Left forelimb (tissue), 1 donor: ENCODE measurements at regions not wholly inside any gene's neighbourhood (a gene's known extent, or its start where the extent isn't known, plus 50 kb on each side); places are given as distances from the start of the nearest gene placed in this dataset.

ENCODE experiments used
- DNase-seq: peaks from one replicate; pipeline ENCODE4 v3.0.0-alpha.2; 2018; ENCODE audit warnings: low spot score

GRCh38 chr3:103365467-103365866, 930.7 kb downstream of the ZPLD1 start:
- DNase-seq: no peak

GRCh38 chr3:103367481-103367880, 932.7 kb downstream of the ZPLD1 start:
- DNase-seq: no peak

GRCh38 chr3:103371411-103371810, 936.6 kb downstream of the ZPLD1 start:
- no peak for DNase-seq

DNA sequence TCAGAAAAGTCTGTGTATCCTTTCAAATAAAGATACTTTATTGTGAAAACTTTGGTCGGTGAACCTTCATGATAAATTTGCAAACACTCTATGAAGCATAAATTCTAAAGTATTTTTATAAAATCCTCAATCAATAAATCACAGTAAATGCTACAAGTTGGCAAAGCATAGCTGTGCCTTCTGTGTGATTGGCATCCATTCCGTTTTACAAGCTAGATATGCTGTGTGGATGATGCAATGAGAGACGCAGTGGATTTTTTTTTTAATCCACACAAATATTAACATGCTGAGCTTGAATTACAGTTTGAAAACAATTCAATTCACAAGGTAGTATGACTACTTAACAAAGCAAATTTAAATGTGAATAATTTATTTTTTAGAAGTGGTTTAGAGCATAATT, 937.2 kb downstream of the ZPLD1 start:
- no peak for DNase-seq

DNA sequence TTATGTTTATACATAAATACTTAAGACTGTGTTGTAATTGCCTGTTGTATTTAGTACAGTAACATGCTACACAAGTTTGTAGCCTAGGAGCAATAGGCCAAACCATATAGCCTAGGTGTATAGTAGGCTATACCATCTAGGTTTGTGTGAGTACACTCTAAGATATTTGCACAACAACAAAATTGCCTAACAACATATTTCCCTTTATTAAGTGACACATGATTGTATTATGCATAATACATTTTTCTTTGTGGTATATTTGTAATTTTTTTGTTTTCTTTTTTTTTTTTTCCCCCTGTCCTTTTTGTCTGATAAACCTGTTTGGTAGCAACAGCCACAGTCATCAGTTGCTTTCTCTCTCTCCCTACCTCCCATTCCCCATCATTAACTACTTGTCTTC, 945.6 kb downstream of the ZPLD1 start:
- DNase-seq: no peak

- no peak for DNase-seq
Observed at GRCh38 chr3:103381296-103382079, 946.7 kb downstream of the ZPLD1 start.

DNA sequence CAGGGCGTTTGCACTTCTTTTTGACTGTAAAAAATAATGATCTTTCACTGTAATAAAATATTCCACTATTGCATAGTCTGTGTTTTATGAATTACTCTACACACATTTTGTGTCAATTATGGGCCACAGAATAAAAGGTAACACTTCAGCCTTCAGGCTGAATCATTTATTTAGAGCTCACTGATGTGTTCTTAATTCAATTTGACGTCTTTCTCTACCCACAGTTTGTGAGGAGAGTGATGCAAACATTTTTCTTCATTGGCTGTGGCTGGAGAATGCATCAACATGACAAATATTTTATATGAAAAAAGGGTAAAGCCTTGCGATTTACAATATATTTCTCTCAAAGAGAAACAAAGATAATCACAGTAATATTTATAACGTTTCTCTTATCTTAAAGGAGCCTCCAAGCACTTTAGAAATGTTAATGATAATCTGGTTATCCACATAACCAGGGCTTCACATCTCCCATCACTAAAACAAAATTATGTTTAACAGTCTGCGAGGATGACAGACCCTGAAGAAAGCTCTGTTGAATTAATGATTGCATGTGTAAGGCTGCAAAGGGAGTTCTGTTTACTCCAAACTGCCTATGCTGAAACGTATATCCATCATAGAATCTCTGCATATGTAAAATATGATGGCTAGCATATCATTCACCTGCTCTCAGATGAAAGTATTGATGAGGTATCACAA, 951.3 kb downstream of the ZPLD1 start:
- no peak for DNase-seq

DNA sequence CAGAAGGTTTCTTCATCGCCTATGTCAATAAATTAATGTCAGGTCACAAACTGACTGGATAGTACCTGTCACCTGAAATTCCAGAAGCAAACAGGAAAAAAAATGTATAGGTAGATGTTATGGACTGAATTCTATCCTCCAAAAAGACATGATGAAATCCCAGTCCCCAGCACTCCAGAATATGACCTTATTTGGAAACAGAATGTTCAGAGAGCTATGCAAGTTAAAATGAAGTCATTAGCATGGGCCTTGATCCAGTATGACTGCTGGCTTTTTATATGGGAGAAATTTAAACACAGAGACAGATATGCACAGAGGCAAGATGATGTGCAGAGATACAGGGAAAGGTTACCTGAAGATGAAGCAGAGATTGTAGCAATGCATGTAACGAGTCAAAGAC, 953.4 kb downstream of the ZPLD1 start:
- DNase-seq: no peak

DNA sequence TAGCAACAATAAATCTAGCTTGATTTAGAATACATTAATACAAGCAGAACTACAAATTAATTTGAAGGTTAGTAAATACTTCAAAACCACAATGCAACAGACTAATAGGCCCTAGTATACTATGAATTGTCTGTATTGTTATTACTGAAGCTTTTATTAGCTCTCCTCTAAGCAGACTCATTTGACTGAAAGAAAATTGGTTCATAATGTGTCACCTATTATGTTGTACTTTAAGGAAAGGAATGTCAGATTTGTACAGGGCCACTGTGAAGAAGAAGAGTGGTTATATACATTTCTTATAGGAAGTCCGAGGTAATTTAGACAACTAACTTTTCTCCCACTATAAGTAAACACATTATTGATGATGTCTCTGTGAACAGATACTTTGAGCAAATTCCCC, 954.5 kb downstream of the ZPLD1 start:
- DNase-seq: no peak

DNA sequence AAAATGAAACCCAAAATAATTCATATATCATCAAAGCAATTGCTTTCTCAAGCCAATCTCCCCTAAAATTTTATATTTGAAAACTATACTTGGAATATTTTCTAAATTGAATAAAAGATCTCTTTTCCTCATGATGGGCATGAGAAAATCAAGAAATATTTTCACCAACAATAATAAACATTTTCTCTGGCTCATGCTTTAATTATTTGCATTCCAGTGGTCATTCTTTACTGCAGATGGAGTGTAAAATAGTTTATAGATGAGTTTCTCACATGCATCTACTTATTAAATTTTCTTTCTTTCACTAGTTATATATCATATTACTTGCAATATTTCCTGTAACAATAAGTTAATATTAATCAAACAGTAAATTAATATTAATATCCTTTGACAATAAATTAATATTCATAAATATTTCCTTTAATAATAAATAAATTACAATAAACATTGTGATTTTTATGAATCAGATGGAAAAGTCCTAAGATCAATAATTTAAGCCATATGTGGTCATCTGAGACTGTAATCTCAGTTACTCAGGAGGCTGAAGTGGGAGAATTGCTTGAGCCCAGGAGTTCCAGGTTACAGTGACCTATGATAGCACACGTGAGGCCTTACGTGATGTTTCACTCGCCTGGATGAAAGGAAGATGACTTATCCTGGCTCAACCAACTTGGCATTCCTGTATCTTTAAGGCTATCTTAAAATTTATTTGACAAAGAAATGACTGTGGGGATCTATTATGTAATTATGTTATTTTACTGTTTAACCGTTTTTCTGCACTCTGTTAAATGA, 958.8 kb downstream of the ZPLD1 start:
- no peak for DNase-seq

DNA sequence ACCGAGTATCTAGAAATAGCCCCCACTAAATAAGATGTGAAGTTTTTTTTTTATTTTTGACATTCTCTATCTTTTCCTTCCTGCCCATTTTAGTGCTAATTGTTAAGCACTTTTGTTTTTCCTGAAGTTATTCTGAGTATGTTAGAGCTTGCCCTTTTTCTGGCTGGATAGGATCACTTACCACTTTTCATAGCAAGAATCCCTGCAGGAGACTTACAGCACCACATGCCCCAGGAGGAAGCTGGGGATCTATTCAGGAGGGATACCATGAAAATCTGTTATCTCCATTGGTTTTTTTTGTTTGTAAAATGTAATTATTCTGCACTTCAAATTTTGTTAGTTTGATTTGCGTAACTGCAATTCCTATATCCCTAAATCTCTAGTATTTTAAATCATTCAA, 968.4 kb downstream of the ZPLD1 start:
- DNase-seq: no peak

GRCh38 chr3:103406320-103406850, 971.6 kb downstream of the ZPLD1 start:
- no peak for DNase-seq

DNA sequence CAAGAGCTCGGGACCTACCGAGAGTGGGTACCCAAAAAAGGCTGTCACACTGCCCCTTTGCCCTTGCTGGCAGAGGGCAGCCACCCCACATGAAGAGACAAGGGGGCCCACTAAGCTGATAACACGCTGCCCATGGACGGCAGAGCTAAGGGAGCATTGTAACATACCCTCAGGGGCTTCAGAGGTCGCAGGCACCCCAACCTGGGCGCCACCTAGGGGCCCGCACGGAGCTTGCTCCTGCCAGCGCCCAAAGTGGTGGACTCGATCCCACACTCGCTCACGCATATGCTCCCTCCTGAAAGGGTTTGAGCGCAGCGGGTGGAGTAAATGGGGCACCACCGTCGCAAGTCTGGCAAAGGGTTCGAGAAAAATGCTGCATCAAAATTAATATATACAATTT, 975.4 kb downstream of the ZPLD1 start:
- DNase-seq: no peak

- DNase-seq: no peak
Observed at GRCh38 chr3:103421460-103421859, 986.6 kb downstream of the ZPLD1 start.

DNA sequence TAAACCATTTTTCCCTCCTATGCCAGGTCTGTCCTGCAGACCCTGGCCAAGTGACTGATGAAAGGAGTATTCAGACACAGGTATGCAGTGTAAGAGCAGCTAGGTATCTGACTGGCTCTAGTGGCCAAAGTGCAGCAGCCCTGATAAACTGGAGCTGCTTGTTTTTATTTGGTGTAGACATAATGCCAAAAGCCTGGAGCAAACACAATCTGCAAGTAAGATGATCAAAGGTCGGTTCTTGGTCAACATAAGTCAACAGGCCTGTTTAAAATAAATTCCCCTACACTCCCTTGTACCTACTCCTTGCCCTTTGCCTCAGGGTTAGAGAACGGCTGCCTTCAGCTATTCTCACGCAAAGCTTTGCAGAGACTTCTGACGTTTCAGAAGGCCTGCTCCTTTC, 1003.1 kb downstream of the ZPLD1 start:
- no peak for DNase-seq

DNA sequence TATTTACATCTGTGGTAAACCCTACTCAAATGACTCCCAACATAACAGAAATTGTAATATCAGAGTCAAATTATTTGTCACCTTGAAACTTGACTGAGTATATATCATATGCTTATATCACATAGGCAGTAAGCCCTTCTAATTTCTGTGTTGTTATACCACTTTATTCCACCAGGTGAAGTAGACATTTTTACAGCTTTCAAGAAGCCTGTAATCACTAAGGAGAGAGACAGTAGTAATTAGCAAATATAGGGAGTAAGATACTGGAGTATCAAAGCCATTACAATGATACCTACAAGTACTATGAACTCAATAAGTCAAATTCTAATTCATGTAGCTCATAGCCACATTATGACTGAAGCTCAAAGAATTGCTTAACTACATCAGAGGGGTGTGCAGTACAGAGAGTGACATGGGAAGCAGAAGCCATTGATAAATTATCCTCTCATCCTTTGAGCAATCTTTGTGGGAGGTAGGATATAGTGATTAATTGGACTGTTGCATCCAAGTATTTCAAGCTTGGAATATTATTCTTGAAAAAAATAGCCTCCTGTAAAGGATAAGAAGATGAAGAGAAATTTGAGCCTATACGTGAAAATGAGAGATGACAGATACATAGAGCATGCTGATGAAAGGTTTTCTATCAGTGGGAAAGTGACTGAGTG, 1005.9 kb downstream of the ZPLD1 start:
- no peak for DNase-seq

GRCh38 chr3:103446953-103447629, 1012.3 kb downstream of the ZPLD1 start:
- DNase-seq: no peak

GRCh38 chr3:103453152-103453551, 1018.3 kb downstream of the ZPLD1 start:
- no peak for DNase-seq

DNA sequence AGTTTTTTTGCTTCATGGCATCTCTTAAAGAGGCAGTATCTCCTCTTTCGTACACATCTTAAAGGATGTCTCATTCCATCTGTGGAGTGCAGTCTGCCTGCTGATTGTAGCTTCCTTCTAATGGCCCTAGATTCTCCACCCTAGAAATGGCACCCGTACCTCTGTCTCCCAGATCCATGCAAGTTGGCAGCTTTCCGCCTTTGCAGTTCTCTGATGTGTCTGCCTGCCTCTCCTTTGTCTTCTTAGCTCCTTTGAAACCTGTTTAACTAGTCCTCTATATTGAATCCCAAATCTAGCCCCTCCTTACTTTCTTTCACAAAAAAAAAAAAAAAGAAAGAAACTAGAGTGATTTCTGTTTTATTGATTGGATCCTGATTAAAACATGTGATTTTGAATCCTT, 1025.0 kb downstream of the ZPLD1 start:
- DNase-seq: no peak

- DNase-seq: no peak
Observed at GRCh38 chr3:103470498-103470897, 1035.7 kb downstream of the ZPLD1 start.

DNA sequence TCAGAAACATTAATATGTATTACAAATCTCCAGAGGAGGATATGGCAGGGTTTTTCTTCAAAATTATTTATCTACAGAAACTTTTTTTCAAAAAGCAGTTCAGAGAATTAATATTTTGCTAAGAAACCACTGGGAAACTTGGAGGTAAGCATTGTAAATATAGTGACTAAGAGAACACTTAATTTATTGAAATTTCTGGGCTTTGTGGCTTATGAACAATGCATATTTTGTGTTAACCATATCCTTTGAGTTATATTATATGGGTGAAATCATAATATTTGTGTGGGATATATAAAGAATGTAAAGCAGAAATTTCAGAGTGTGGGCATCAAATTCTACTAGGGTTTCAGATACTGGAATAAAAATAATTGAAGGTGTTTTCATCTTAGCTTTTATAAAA, 1059.2 kb downstream of the ZPLD1 start:
- DNase-seq: no peak

DNA sequence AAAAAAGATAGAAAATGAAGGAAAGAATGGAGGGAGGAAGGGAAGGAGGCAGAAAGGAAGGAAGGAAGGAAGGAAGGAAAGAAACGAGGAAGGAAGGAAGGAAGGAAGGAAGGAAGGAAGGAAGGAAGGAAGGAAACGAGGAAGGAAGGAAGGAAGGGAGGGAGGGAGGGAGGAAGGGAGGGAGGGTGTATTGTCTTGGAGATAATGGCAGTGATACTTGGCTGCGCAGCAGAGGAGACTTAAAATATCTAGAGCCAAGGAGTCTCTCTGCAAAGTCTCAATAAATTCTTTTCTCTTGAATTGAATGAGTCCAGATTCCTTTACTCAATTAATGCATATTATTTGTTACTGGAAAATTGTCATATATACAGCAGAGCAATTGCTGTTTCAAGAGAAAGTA, 1059.7 kb downstream of the ZPLD1 start:
- no peak for DNase-seq
